OCI-LY3 (cell line): ENCODE measurements at regions not wholly inside any gene's neighbourhood (a gene's known extent, or its start where the extent isn't known, plus 50 kb on each side); places are given as distances from the start of the nearest gene placed in this dataset.

Experiments
- H2AFZ ChIP-seq: fragments of 200-600, 300-600 bp; shearing (Covaris generic); 2 replicates; pipeline ENCODE4 v1.6.0; 2014; ENCODE audit warnings: antibody characterized with exemption, low read depth, low read length
- H3K27ac ChIP-seq: fragments of 200-600, 300-600 bp; sonication (generic); 2 replicates; pipeline ENCODE4 v1.5.1; 2014; ENCODE audit warnings: mild to moderate bottlenecking, low read length, moderate library complexity, mixed read lengths
- H3K27me3 ChIP-seq: fragments of 200-600, 300-600 bp; sonication (generic); 2 replicates; pipeline ENCODE4 v1.6.1; 2014; ENCODE audit warnings: low read depth, low read length, mixed read lengths
- H3K36me3 ChIP-seq: fragments of 200-600, 300-600 bp; sonication (generic); replicated peaks from 2 replicates; pipeline ENCODE3; 2014; ENCODE audit warnings: low read depth, low read length, mixed read lengths
- H3K4me1 ChIP-seq: fragments of 300-600, 200-600 bp; sonication (generic); 2 replicates; pipeline ENCODE4 v1.6.1; 2014; ENCODE audit warnings: low read length, mixed read lengths
- H3K4me2 ChIP-seq: fragments of 200-600, 300-600 bp; sonication (generic); 2 replicates; pipeline ENCODE4 v1.6.1; 2014; ENCODE audit warnings: low read length, mixed read lengths
- H3K4me3 ChIP-seq: fragments of 300-600, 200-600 bp; sonication (generic); 2 replicates; pipeline ENCODE4 v1.5.1; 2014; ENCODE audit warnings: antibody characterized with exemption, mild to moderate bottlenecking, low read length, moderate library complexity
- H3K79me2 ChIP-seq: fragments of 300-600, 200-600 bp; shearing (Covaris generic); 2 replicates; pipeline ENCODE4 v1.6.1; 2014; ENCODE audit warnings: mild to moderate bottlenecking, low read length, mixed read lengths
- H3K9ac ChIP-seq: fragments of 300-600, 200-600 bp; shearing (Covaris generic); 2 replicates; pipeline ENCODE4 v1.6.0; 2014; ENCODE audit warnings: mild to moderate bottlenecking, low read length, moderate library complexity
- H3K9me3 ChIP-seq: fragments of 200-600, 300-600 bp; shearing (Covaris generic); 2 replicates; pipeline ENCODE4 v1.6.1; 2014; ENCODE audit warnings: low read length, mixed read lengths; ENCODE audit not compliant: insufficient read depth
- H4K20me1 ChIP-seq: fragments of 200-600, 300-600 bp; sonication (generic); 2 replicates; pipeline ENCODE4 v1.6.1; 2016; ENCODE audit warnings: low read length, mixed read lengths; ENCODE audit not compliant: insufficient read depth
- EZH2phosphoT487 ChIP-seq: fragments of 200-600 bp; shearing (Covaris generic); IDR thresholded peaks from 2 replicates; pipeline ENCODE4 v1.6.1; 2018; ENCODE audit warnings: antibody characterized with exemption, mixed run types, low read depth
- TF ChIP-seq, protein P1 (sequence below): fragments of 200-600, 300-600 bp; sonication (generic); IDR thresholded peaks from 2 replicates; pipeline ENCODE4 v1.5.1; 2014; ENCODE audit warnings: antibody characterized with exemption, low read length, low read depth

DNA sequence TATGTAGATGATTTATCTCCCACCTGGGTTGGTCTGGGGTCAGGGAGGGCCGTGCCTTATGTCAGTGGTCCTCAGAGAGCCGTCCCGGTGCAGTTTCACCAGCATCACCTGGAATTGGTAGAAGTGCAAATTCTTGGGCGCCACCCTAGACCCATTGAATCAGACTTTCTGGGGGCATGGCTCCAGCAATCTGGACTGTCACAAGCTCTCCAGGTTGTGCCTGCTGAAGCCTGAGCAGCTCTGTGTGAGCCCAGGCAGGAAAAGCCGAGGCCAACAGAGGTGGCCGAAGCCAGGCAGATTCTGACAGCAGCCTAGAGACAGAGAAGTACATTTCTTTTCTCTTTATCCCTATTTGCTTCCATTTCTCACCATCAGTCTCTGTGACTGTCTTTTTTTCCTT, 98.4 kb upstream of the SEC11C start:
- no peak overlapping the region for H3K9ac ChIP-seq
- H2AFZ ChIP-seq, result no peak overlapping the region
- H4K20me1 ChIP-seq, result no peaks in the 10 kb centered on the region
- TF ChIP-seq, protein P1, sequence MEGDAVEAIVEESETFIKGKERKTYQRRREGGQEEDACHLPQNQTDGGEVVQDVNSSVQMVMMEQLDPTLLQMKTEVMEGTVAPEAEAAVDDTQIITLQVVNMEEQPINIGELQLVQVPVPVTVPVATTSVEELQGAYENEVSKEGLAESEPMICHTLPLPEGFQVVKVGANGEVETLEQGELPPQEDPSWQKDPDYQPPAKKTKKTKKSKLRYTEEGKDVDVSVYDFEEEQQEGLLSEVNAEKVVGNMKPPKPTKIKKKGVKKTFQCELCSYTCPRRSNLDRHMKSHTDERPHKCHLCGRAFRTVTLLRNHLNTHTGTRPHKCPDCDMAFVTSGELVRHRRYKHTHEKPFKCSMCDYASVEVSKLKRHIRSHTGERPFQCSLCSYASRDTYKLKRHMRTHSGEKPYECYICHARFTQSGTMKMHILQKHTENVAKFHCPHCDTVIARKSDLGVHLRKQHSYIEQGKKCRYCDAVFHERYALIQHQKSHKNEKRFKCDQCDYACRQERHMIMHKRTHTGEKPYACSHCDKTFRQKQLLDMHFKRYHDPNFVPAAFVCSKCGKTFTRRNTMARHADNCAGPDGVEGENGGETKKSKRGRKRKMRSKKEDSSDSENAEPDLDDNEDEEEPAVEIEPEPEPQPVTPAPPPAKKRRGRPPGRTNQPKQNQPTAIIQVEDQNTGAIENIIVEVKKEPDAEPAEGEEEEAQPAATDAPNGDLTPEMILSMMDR, result no peak
- no peak for TF ChIP-seq EZH2phosphoT487
- no peak overlapping the region for H3K4me3 ChIP-seq
- no peak overlapping the region for H3K27ac ChIP-seq
- no peaks in the 10 kb centered on the region for H3K79me2 ChIP-seq
- H3K36me3 ChIP-seq, result no peaks in the 10 kb centered on the region
- no peak overlapping the region for H3K4me2 ChIP-seq
- H3K4me1 ChIP-seq, result peaks cover 24% of the 10 kb centered on the region
- no peaks in the 10 kb centered on the region for H3K27me3 ChIP-seq
- H3K9me3 ChIP-seq, result no peaks in the 10 kb centered on the region

DNA sequence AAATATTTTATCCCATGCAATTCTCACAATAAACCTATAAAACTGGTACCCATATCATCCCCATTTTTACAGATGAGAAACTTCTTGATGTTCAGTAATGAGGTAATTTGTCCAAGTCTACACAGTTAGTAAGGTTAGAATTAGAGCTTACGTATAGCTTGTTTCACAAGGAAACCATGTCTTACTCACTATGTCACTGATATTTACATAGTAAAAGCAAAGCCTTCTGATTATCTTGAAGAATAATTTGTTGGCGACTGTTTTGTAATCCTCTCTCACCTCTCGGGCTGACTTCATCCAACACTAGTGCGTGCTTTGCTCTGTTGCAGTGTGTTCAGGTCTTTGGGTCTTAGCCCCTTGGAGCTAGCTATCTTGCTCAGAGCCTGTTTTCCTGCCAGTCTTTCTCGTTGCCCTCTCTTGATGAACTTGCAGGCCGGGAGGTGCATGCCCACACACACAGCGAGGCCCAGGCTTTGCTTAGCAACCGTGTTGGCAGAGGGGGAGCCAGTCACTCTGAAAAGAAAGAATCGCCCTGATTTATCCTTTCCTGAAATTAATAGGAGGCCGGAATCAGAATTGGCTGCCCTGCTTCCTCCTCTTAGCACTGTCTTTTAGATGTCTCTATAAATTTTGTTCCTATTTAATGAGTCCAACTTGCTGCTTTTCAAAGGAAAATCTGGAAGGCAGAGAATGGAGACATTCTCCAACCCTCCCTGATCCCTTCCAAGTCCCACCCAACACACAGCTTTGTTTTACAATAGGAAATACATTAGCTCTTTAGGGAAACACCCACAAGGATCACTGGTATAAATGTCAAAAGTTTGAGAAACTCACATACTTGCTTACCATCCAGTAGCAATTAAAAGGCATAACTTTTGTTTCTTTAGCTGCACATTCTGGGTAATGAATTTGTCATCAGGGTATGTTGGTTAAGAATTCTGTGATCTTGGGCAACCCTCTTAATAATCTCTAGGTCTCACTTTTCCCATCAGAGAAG, 97.6 kb upstream of the SEC11C start:
- Histone ChIP-seq H3K4me2 (no peak overlapping the region), H3K9ac (no peak overlapping the region), H4K20me1 (no peaks in the 10 kb centered on the region), H3K4me3 (no peak overlapping the region), H3K36me3 (no peaks in the 10 kb centered on the region), H3K9me3 (no peaks in the 10 kb centered on the region), H3K27me3 (no peaks in the 10 kb centered on the region), H3K4me1 (peaks cover 19% of the 10 kb centered on the region), H3K27ac (no peak overlapping the region), H3K79me2 (no peaks in the 10 kb centered on the region), H2AFZ (no peak overlapping the region)
- TF ChIP-seq EZH2phosphoT487, result no peak
- TF ChIP-seq, protein P1, result no peak

DNA sequence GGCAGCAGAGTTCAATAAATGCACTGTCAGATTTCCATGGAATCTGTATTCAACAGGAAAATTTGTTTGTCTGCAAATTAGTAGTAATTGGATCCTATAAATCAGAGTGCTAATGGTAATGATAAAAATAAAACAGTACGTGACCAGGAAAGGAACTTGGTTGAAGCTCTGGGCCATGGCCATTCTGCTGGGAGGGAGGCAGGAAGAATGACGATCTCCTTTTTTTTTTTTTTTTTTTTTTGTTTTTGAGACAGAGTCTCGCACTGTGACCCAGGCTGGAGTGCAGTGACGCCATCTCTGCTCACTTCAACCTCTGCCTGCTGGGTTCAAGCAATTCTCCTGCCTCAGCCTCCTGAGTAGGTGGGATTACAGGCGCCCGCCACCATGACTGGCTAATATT, 94.8 kb upstream of the SEC11C start:
- Histone ChIP-seq H3K4me3 (no peak overlapping the region), H3K79me2 (no peaks in the 10 kb centered on the region), H3K27me3 (0 out of 2 replicates have a peak, but pooled peaks cover 2% of the 10 kb centered on the region), H3K27ac (no peak overlapping the region), H3K4me2 (no peak overlapping the region), H3K9me3 (no peaks in the 10 kb centered on the region), H3K9ac (no peak overlapping the region), H3K4me1 (peaks cover 6% of the 10 kb centered on the region), H2AFZ (no peak overlapping the region), H3K36me3 (no peaks in the 10 kb centered on the region), H4K20me1 (no peaks in the 10 kb centered on the region)
- TF ChIP-seq EZH2phosphoT487, result no peak
- TF ChIP-seq, protein P1, result no peak

DNA sequence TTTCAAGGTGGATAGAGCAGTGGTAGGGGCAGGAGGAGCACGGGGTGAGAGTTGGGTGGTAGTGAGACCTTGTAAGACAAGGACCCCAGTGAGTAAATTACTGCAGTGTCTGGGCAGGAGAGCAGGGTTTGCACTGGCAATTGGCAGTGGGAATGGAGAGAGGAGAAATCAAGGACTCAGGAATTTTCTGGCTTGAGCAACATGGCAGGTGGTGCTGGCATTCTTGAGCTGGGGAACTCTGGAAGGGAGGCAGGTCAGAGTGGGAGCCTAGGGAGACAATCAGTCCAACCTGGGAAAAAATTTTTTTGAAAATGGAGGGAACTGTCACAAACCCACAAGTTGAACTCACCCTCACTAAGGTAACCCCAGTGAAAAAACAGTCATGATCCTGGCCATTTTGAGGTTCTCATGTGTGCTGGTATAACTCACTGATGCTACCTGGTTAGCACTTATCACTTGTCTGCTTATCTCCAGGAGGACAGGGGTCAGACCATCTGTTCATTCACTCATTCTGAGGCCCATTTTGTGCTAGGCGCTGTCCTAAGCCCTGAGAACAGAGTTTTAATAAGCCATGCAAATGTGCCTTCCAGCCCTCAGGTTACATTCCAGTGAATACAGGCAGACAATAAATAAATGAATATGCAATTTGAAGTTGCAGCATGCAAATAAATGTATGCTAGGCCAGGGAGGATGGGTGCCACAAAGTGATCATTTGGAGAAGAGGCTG, 92.2 kb upstream of the SEC11C start:
- no peaks in the 10 kb centered on the region for H3K36me3 ChIP-seq
- no peak overlapping the region for H3K9ac ChIP-seq
- no peak for TF ChIP-seq EZH2phosphoT487
- TF ChIP-seq, protein P1, result no peak
- peaks cover 12% of the 10 kb centered on the region for H3K4me1 ChIP-seq
- H3K4me3 ChIP-seq, result no peak overlapping the region
- H4K20me1 ChIP-seq, result no peaks in the 10 kb centered on the region
- H3K9me3 ChIP-seq, result no peaks in the 10 kb centered on the region
- H3K79me2 ChIP-seq, result no peaks in the 10 kb centered on the region
- no peak overlapping the region for H3K4me2 ChIP-seq
- H3K27me3 ChIP-seq, result 0 out of 2 replicates have a peak, but pooled peaks cover 2% of the 10 kb centered on the region
- H2AFZ ChIP-seq, result no peak overlapping the region
- H3K27ac ChIP-seq, result no peak overlapping the region
